ENCODE measurements at regions not wholly inside any gene's neighbourhood (a gene's known extent, or its start where the extent isn't known, plus 50 kb on each side); places are given as distances from the start of the nearest gene placed in this dataset.

- POLR2A ChIA-PET, result no interaction called here
- WGBS (ENCODE audit: insufficient coverage), result no CpG with 5 or more reads among the region's 3 CpGs
Measured at GRCh38 chr2:142668420-142668819, 209.0 kb upstream of the KYNU start.

DNA sequence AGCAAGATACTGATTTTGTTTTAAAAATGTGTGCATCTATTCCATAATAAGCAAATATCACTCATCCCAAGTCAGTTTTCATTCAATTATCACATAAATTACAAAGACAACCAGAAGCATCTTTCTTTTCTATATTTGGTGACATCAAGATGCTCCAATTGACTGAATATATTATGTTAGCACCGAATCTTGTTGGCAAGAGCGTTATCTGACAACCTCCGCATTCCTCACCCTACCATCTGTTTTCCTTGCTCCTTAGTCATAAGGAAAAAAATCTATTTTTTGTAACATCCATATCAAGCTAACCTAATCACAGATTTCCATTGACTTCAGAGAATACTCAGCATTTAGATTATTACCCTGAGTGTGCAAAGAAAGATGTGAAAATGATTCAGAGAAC, 212.2 kb upstream of the KYNU start:
- Histone ChIP-seq H3K4me1 (ENCODE audit: control extremely low read depth in 1 of 4, control insufficient read depth in 4 of 4, insufficient read depth in 4 of 4, low read length in 3 of 4) (no peaks in the 10 kb centered on the region), H3K27ac (ENCODE audit: insufficient read depth in 1 of 2, low read depth in 1 of 2, low read length in 2 of 2, poor library complexity in 1 of 2, severe bottlenecking in 2 of 2) (no peak overlapping the region), H3K9me3 (ENCODE audit: control extremely low read depth in 1 of 5, control insufficient read depth in 4 of 5, insufficient read depth in 2 of 5, low read depth in 1 of 5, low read length in 4 of 5) (no peaks in the 10 kb centered on the region), H3K27me3 (replicated peaks in 2 of 5; ENCODE audit: control insufficient read depth in 4 of 5, insufficient read depth in 5 of 5, low read length in 4 of 5) (no peaks in the 10 kb centered on the region), H3K36me3 (ENCODE audit: control insufficient read depth in 4 of 4, insufficient read depth in 4 of 4, low read length in 3 of 4) (no peaks in the 10 kb centered on the region), H3K4me3 (ENCODE audit: control insufficient read depth in 1 of 7, extremely low read depth in 1 of 7, insufficient read depth in 4 of 7, low read depth in 2 of 7, low read length in 6 of 7) (no peak overlapping the region)
- no peak for DNase-seq
- 100% methylated on average over 1 of the region's 3 CpGs for WGBS (ENCODE audit: insufficient coverage)
- ChIA-PET CTCF (no interaction called here), POLR2A (no interaction called here)

More at GRCh38 chr2:142668420-142668819, 209.0 kb upstream of the KYNU start:
- Histone ChIP-seq H3K4me1 (ENCODE audit: control extremely low read depth in 1 of 4, control insufficient read depth in 4 of 4, insufficient read depth in 4 of 4, low read length in 3 of 4) (no peaks in the 10 kb centered on the region), H3K27ac (ENCODE audit: insufficient read depth in 1 of 2, low read depth in 1 of 2, low read length in 2 of 2, poor library complexity in 1 of 2, severe bottlenecking in 2 of 2) (no peak overlapping the region), H3K9me3 (ENCODE audit: control extremely low read depth in 1 of 5, control insufficient read depth in 4 of 5, insufficient read depth in 2 of 5, low read depth in 1 of 5, low read length in 4 of 5) (no peaks in the 10 kb centered on the region), H3K4me3 (ENCODE audit: control insufficient read depth in 1 of 7, extremely low read depth in 1 of 7, insufficient read depth in 4 of 7, low read depth in 2 of 7, low read length in 6 of 7) (no peak overlapping the region), H3K27me3 (replicated peaks in 2 of 5; ENCODE audit: control insufficient read depth in 4 of 5, insufficient read depth in 5 of 5, low read length in 4 of 5) (no peaks in the 10 kb centered on the region), H3K36me3 (ENCODE audit: control insufficient read depth in 4 of 4, insufficient read depth in 4 of 4, low read length in 3 of 4) (no peaks in the 10 kb centered on the region)
- DNase-seq, result no peak
- CTCF ChIA-PET, result no interaction called here

DNA sequence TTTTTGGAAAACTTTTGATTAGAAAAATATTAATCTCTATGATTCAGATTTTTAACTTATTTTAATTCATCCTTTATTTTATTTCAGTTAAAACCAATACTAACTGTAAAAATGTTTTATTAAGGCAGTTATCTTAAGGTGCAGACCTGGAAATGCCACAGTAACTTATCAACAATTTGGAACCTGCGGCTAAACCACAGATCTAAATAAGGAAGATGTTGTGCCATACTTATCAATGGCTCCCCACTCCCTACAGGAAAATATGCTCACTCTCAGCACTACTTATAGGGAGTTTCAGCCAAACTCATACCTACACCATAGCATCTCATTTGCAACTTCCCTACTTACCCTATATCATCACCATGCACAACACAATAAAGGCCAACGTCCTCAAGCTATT, 226.9 kb upstream of the KYNU start:
- ChIA-PET POLR2A (no interaction called here), CTCF (no interaction called here)
- H3K4me3 ChIP-seq (ENCODE audit: control insufficient read depth in 1 of 7, extremely low read depth in 1 of 7, insufficient read depth in 4 of 7, low read depth in 2 of 7, low read length in 6 of 7), result no peak overlapping the region
- DNase-seq, result peak; percentile 1 to 27 (median 13)
- no peaks in the 10 kb centered on the region for H3K9me3 ChIP-seq (ENCODE audit: control extremely low read depth in 1 of 5, control insufficient read depth in 4 of 5, insufficient read depth in 2 of 5, low read depth in 1 of 5, low read length in 4 of 5)
- no peak overlapping the region for H3K27ac ChIP-seq (ENCODE audit: insufficient read depth in 1 of 2, low read depth in 1 of 2, low read length in 2 of 2, poor library complexity in 1 of 2, severe bottlenecking in 2 of 2)
- WGBS (ENCODE audit: insufficient coverage), result 60% methylated on average over 2 of the region's 2 CpGs
- no peaks in the 10 kb centered on the region for H3K27me3 ChIP-seq (replicated peaks in 2 of 5; ENCODE audit: control insufficient read depth in 4 of 5, insufficient read depth in 5 of 5, low read length in 4 of 5)
- H3K4me1 ChIP-seq (ENCODE audit: control extremely low read depth in 1 of 4, control insufficient read depth in 4 of 4, insufficient read depth in 4 of 4, low read length in 3 of 4), result peaks cover 0 to 2% (median 0%) of the 10 kb centered on the region in 4 experiments
- H3K36me3 ChIP-seq (ENCODE audit: control insufficient read depth in 4 of 4, insufficient read depth in 4 of 4, low read length in 3 of 4), result no peaks in the 10 kb centered on the region

DNA sequence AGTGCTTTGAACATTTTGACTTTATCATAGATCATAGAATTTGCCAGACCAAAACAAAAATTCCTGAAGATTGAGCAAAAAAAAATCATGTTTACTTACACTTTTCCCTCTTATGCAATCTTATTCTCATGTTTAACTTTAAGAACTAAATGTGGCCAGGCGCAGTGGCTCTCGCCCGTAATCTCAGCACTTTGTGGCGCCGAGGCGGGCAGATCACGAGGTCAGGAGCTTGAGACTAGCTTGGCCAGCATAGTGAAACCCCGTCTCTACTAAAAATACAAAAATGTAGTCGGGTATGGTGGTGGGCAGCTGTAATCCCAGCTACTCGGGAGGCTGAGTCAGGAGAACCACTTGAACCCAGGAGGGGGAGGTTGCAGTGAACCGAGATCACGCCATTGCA, 227.9 kb upstream of the KYNU start:
- Histone ChIP-seq H3K36me3 (ENCODE audit: control insufficient read depth in 4 of 4, insufficient read depth in 4 of 4, low read length in 3 of 4) (no peaks in the 10 kb centered on the region), H3K4me1 (ENCODE audit: control extremely low read depth in 1 of 4, control insufficient read depth in 4 of 4, insufficient read depth in 4 of 4, low read length in 3 of 4) (peaks cover 0 to 2% (median 0%) of the 10 kb centered on the region in 4 experiments), H3K27me3 (replicated peaks in 2 of 5; ENCODE audit: control insufficient read depth in 4 of 5, insufficient read depth in 5 of 5, low read length in 4 of 5) (no peaks in the 10 kb centered on the region), H3K27ac (ENCODE audit: insufficient read depth in 1 of 2, low read depth in 1 of 2, low read length in 2 of 2, poor library complexity in 1 of 2, severe bottlenecking in 2 of 2) (no peak overlapping the region), H3K4me3 (ENCODE audit: control insufficient read depth in 1 of 7, extremely low read depth in 1 of 7, insufficient read depth in 4 of 7, low read depth in 2 of 7, low read length in 6 of 7) (no peak overlapping the region), H3K9me3 (ENCODE audit: control extremely low read depth in 1 of 5, control insufficient read depth in 4 of 5, insufficient read depth in 2 of 5, low read depth in 1 of 5, low read length in 4 of 5) (no peaks in the 10 kb centered on the region)
- ChIA-PET CTCF (interaction anchor here (0.7 kb wide), 1 partner anchor 8 kb away, joined by 3 read pairs; no protein-coding TSS in a partner anchor), POLR2A (interaction anchor here (0.6 kb wide), 1 partner anchor 26 kb away, joined by 3 read pairs; no protein-coding TSS in a partner anchor)
- DNase-seq, result no peak
- WGBS (ENCODE audit: insufficient coverage), result 100% methylated on average over 3 of the region's 12 CpGs

DNA sequence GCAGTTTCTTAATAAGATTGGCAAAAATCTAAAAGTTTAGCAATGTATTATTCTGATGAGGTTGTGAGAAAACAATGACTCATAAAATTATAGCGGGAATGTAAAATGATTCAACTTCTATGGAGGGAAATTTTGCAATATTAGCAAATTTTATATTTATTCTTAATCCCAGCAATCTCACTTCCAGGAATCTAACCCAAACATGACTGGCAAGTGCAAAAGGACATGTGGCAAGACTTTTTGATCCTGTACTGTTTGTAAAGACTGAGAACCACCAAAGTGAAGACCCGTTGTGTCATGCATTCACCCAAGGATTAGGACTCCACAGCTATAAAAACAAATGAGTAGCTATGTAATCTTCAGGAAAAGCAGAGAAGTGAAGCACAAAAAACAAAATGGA, 234.8 kb upstream of the KYNU start:
- Histone ChIP-seq H3K27me3 (replicated peaks in 2 of 5; ENCODE audit: control insufficient read depth in 4 of 5, insufficient read depth in 5 of 5, low read length in 4 of 5) (no peaks in the 10 kb centered on the region), H3K4me1 (ENCODE audit: control extremely low read depth in 1 of 4, control insufficient read depth in 4 of 4, insufficient read depth in 4 of 4, low read length in 3 of 4) (no peaks in the 10 kb centered on the region), H3K36me3 (ENCODE audit: control insufficient read depth in 4 of 4, insufficient read depth in 4 of 4, low read length in 3 of 4) (no peaks in the 10 kb centered on the region), H3K4me3 (ENCODE audit: control insufficient read depth in 1 of 7, extremely low read depth in 1 of 7, insufficient read depth in 4 of 7, low read depth in 2 of 7, low read length in 6 of 7) (no peak overlapping the region), H3K9me3 (ENCODE audit: control extremely low read depth in 1 of 5, control insufficient read depth in 4 of 5, insufficient read depth in 2 of 5, low read depth in 1 of 5, low read length in 4 of 5) (peaks cover 0 to 4% (median 0%) of the 10 kb centered on the region in 5 experiments), H3K27ac (ENCODE audit: insufficient read depth in 1 of 2, low read depth in 1 of 2, low read length in 2 of 2, poor library complexity in 1 of 2, severe bottlenecking in 2 of 2) (no peak overlapping the region)
- no peak for DNase-seq
- ChIA-PET CTCF (interaction anchor here (1.5 kb wide), 1 partner anchor 14 kb away, joined by 3 read pairs; no protein-coding TSS in a partner anchor), POLR2A (interaction anchor here (0.7 kb wide), 1 partner anchor 15 kb away, joined by 7 read pairs; no protein-coding TSS in a partner anchor)
- 100% methylated on average over 1 of the region's 2 CpGs for WGBS (ENCODE audit: insufficient coverage)

DNA sequence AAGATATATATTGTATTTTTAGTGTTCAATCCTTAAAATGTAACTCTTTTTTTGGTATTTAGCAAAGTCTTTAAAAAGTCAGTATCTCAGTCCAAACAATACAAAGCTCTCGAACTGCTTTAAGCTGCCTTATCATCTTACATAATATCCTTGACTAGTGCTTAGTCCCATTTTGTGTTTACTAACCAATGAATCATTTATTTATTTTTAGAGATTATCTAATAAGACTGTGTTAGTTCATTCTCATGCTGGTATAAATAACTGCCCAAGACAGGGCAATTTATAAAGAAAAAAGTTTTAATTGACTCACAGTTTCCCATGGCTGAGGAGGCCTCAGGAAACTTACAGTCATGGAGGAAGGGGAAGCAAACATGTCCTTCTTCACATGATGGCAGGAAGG, 248.3 kb upstream of the KYNU start:
- no peaks in the 10 kb centered on the region for H3K4me1 ChIP-seq (ENCODE audit: control extremely low read depth in 1 of 4, control insufficient read depth in 4 of 4, insufficient read depth in 4 of 4, low read length in 3 of 4)
- H3K9me3 ChIP-seq (ENCODE audit: control extremely low read depth in 1 of 5, control insufficient read depth in 4 of 5, insufficient read depth in 2 of 5, low read depth in 1 of 5, low read length in 4 of 5), result peaks cover 0 to 1% (median 0%) of the 10 kb centered on the region in 5 experiments
- H3K36me3 ChIP-seq (ENCODE audit: control insufficient read depth in 4 of 4, insufficient read depth in 4 of 4, low read length in 3 of 4), result no peaks in the 10 kb centered on the region
- CTCF ChIA-PET, result no interaction called here
- no peak overlapping the region for H3K4me3 ChIP-seq (ENCODE audit: control insufficient read depth in 1 of 7, extremely low read depth in 1 of 7, insufficient read depth in 4 of 7, low read depth in 2 of 7, low read length in 6 of 7)
- POLR2A ChIA-PET, result no interaction called here
- H3K27me3 ChIP-seq (replicated peaks in 2 of 5; ENCODE audit: control insufficient read depth in 4 of 5, insufficient read depth in 5 of 5, low read length in 4 of 5), result no peaks in the 10 kb centered on the region
- no peak for DNase-seq
- WGBS (ENCODE audit: insufficient coverage), result no CpG with 5 or more reads among the region's 1 CpG
- H3K27ac ChIP-seq (ENCODE audit: insufficient read depth in 1 of 2, low read depth in 1 of 2, low read length in 2 of 2, poor library complexity in 1 of 2, severe bottlenecking in 2 of 2), result no peak overlapping the region

- H3K27me3 ChIP-seq (replicated peaks in 2 of 5; ENCODE audit: control insufficient read depth in 4 of 5, insufficient read depth in 5 of 5, low read length in 4 of 5), result peaks cover 0 to 3% (median 0%) of the 10 kb centered on the region in 5 experiments
- ChIA-PET CTCF (no interaction called here), POLR2A (no interaction called here)
- H3K9me3 ChIP-seq (ENCODE audit: control extremely low read depth in 1 of 5, control insufficient read depth in 4 of 5, insufficient read depth in 2 of 5, low read depth in 1 of 5, low read length in 4 of 5), result no peaks in the 10 kb centered on the region
- no peak overlapping the region for H3K4me3 ChIP-seq (ENCODE audit: control insufficient read depth in 1 of 7, extremely low read depth in 1 of 7, insufficient read depth in 4 of 7, low read depth in 2 of 7, low read length in 6 of 7)
- H3K4me1 ChIP-seq (ENCODE audit: control extremely low read depth in 1 of 4, control insufficient read depth in 4 of 4, insufficient read depth in 4 of 4, low read length in 3 of 4), result no peaks in the 10 kb centered on the region
- no peaks in the 10 kb centered on the region for H3K36me3 ChIP-seq (ENCODE audit: control insufficient read depth in 4 of 4, insufficient read depth in 4 of 4, low read length in 3 of 4)
- no peak for DNase-seq
- no peak overlapping the region for H3K27ac ChIP-seq (ENCODE audit: insufficient read depth in 1 of 2, low read depth in 1 of 2, low read length in 2 of 2, poor library complexity in 1 of 2, severe bottlenecking in 2 of 2)
- no CpG with 5 or more reads among the region's 2 CpGs for WGBS (ENCODE audit: insufficient coverage)
Measured at GRCh38 chr2:142621287-142621686, 256.2 kb upstream of the KYNU start.
